ENCODE measurements at regions not wholly inside any gene's neighbourhood (a gene's known extent, or its start where the extent isn't known, plus 50 kb on each side); places are given as distances from the start of the nearest gene placed in this dataset.

DNA sequence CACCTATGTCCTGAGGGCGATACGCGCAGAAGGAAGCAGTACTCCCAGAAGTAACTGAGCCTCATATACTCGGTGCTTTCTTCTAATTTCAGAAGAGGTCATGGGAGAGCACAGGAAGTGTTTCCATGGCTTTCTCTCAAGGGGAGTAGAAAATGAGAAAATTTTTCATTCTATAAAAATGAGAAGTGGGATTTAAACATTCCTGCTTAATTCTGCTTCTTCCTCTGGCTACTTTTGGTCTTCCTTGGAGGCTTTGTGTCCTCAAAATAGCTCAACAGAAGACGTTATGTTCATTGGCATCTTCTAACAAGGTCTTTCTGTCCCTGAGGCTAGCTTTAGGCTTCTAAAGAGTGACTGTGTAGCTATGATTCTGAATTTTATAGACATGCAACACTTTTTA is 497.0 kb downstream of the TDRD15 start:
- DNase-seq (ENCODE audit: low read depth in 3 of 3) = no peak

DNA sequence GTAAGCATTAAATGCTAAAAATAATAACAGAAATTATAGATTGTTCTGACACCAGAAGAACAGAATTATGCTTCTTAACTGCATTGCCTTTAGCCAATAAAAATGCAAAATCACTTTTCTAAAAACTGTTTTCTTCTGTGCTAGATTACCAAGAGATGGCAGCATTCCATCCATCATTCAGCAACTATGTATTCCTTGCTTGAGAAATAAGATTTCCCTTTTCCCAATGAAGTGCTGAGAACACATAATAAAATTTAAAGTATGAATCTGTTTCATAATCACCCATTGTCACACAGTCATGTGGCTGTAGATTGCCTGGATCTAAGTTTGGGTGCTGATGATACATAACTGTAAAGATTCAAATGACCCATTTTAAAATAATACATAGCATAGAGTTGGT is 504.2 kb downstream of the TDRD15 start:
- no peak for DNase-seq (ENCODE audit: low read depth in 3 of 3)

DNA sequence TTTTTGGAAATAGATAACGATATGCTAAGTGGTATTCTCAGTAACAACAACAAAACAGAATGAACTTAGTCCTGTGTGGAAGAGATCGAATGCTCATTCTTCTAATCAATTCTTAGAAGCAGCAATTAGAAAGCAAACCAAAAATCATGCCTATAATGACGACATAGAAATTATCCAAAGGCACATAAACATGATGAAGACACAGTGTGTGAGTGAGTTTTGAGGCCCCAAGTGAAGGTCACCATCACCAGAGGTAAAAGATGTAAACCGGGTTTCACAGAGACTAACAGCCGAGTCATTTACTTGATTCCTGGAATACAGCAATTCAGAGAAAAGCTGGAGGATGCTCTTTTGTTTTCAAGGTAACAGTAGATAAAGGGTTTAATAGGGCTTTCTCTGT is 509.2 kb downstream of the TDRD15 start:
- no peak for DNase-seq (ENCODE audit: low read depth in 3 of 3)

DNA sequence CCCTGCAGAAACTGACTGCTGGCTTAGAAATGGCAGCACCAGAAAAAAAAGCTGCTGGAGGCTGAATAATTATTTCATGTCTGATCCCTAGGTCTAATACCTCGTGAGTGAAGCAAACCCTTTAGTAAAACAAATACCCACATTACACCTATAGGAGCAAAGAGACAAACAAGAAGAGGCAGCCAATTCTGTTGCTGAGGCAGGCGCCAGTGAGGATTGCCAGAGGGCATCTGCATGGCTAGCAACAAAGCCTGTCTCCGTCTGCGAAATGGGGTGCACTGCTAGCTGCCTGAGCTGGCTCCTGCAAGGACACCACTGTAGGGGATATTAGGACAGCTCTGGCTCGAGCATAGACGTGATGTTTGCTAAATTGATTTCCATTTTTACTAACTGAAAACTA is 509.7 kb downstream of the TDRD15 start:
- no peak for DNase-seq (ENCODE audit: low read depth in 3 of 3)

DNA sequence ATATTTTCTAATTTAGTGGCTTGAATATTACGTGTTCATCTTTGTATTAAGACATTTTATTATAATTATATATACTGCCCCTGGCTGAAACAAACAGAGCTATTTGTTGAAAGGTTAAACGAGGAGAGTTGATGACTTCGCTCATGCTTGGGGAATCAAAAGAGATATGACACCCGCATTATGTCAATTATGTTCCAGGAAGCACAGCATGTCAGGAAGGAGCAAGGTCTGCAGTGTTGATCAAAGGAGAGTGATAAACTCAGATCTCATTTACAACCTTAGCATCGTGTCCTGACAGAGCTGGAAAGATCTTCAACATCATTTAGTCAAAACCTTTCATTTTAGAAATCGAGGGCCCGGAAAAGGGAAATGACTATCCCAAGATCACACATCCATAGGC is 510.1 kb downstream of the TDRD15 start:
- no peak for DNase-seq (ENCODE audit: low read depth in 3 of 3)

DNA sequence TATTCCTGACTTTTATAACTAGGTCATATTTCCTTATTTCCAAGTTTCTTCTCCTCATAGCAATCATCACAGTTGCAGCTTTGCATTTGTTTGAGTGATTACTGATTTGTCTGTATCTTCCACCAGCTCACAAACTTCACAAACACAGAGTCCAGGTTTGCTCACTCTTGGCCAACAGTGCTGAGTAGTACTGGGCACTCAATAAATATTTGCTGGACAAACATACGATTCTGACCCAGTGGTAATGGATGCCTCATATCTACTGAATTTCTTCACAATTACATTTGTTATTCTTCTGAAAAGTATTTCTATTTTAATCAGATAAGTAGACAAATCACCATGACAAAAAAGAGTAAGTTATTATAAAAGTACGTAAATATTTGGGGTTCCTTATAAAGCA is 516.3 kb downstream of the TDRD15 start:
- DNase-seq (ENCODE audit: low read depth in 3 of 3) = no peak

DNA sequence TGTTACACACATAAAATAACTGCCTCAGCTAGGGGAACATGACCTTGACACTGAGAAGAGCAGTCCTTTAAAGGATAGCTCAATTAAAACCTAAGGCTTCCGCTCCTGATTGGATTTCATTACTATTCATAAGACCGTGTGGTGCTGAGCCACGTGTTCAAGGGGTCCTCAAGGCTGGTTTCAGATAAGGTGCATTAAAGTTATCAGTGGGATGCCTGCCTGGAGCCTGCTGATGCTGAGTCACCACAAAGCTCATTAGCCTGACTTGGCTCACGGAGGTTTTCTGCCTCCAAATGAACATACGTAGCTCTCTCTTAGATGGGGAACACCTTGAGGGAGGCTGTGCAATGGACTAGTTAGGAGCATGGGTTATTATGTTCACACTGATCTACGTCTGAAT is 518.9 kb downstream of the TDRD15 start:
- DNase-seq (ENCODE audit: low read depth in 3 of 3) = no peak

DNA sequence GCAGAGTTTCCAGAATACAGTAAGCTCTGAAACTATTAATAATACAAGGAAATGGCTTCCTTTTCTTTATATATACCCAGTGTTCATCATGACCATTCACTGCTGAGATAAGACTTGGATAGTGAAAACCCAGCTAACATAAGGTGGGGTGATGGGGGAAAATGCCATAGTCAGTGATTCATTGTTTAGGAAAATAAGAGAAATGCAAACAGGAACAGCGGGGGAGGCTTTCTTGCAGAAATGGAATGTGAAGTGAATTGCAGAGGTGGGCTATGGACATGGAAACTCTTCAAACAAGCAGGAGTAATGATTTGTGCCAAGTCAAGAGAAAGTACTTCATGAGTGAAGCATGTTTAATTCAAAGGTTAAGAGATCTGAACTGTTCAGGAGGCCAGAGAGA is 519.4 kb downstream of the TDRD15 start:
- no peak for DNase-seq (ENCODE audit: low read depth in 3 of 3)

DNA sequence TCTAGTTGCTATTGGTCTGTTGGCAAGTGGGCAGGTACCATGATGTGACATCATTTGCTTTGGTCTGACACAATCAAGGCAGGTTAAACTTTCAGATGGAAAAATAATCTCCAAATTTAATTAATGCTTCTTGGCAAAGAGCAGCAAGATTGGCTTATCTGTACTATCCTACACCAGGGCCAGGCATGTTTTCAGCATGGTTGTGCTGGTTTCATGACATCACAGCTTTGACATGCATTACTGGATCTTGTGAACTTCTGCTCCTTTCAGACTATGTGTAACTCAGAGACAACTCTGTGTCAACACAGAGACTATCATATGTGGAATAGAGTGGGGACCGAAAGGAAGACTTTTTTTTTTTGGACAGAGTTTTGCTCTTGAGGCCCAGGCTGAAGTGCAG is 520.5 kb downstream of the TDRD15 start:
- DNase-seq (ENCODE audit: low read depth in 3 of 3) = no peak

DNA sequence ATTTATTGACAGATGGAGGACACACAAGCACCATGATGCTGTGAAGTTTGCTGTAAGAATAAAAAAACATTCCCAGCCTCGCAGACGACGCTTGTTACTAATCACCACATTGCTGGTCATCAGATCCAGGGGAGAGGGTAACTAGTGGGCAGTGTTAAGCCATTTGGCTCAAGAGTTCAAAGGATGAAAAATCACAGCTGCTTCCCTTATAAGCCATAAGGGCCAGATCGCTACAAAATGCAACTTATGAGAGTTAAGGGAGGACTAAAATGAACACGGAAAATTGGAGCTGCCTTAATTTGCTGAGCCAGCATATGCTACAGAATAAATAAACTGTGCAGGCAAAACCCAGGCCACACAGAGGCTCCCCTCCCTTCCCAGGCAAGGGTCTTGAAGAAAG is 522.6 kb downstream of the TDRD15 start:
- DNase-seq (ENCODE audit: low read depth in 3 of 3) = no peak

DNA sequence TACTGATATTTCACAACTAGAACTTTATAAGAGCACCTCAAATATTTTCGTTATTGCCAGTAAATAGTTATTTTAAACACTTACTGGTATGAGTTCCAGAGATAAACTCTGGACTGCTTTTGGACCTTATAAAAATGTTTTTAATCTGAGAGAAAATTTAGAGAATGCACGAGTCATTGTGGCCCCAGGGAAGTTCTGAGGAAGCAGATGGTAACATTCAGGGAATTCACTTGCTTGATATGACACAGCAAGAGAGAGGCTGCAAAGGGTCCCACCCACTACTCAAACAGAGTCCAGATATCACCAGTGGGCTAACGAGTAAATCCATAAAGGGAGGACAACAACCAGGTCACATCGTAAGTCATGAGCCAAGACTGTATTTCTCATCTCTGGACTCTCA is 526.8 kb downstream of the TDRD15 start:
- no peak for DNase-seq (ENCODE audit: low read depth in 3 of 3)

DNA sequence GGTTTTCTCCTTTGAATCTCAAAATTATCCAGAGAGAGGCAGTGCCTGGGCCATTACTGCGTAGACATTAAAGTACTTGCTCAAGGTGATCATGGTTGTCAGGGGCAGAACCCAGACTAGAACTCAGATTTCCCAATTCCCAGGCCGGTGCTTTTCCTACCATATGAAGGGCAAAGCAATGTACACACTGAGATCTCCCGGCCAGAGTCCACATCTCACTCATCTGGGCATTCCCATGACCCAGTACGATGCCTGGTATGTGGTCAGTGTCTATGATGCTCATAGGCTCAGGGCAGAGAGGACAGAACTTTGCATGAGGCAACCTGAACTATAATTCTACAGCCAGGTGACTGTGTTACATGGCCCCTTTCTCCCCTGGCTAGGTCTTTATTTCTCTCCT is 531.4 kb downstream of the TDRD15 start:
- no peak for DNase-seq (ENCODE audit: low read depth in 3 of 3)

DNA sequence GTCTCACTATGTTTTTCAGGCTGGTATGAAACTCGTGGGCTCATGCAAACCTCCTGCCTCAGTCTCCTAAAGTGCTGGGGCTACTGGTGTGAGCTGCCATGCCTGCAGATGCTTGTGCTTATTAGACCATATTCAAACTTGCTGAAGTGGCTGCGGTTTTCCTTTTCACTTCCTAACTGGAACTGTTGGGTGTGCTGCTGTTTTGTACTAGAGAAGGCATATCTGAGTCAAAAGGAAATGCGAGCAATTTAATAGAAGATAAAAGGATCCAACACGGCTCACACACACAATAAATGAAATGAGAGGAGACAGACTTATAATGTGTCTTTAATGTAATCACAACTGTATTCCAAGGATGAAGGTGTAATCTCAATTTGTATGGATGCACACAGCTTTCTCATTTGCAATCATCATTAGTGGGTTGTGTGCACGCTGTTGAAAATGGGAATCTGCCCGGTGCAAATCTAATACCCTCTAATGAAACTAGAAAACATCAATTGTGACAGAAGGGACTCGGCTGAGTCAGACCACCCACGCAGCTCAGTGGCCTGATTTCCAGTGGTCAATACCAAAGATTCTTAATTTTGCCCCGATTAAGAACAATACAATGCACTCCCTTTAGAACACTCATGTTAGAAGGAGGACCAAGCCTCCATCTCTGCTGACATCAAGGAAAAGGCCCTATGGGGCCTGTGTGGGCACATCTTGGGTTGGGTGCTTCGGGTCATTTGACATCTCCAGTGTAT is 532.7 kb downstream of the TDRD15 start:
- no peak for DNase-seq (ENCODE audit: low read depth in 3 of 3)

DNA sequence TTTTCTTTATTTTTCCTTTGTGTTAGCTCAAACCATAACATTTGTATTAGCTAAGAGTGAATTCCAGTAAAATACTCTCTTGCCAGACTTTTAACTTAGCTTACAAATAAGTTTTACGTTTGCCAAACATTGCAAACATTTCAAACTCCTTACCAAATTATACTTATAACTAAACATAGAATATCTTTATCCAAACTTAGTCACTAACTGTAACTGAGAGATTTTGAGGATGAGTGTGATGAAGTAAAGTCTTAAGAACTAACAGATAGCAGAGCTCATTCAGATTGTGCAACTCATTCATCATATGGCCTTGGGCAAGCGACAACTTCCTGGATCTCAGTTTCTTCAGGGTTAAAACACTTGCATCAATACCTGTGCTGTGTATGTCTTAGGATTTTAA is 533.7 kb downstream of the TDRD15 start:
- no peak for DNase-seq (ENCODE audit: low read depth in 3 of 3)

DNA sequence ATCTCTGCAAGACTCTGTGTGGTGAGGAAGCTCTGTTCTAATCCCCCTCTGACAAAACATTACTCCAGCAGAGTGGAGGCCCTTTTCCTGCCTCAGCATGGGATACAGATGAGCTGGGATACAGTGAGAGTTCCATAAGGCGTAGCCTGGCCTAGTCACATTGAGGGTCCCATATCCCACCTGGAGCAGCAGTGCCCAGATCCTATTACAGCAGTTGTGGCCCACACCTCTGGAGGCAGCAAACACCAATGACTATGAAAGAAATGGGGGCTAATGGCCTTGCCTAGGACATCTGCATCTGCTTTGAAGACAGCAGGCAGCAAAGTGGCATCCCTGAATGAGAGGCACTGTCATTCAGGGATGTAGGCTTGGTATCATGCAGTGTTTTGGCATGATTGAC is 534.5 kb downstream of the TDRD15 start:
- no peak for DNase-seq (ENCODE audit: low read depth in 3 of 3)

DNA sequence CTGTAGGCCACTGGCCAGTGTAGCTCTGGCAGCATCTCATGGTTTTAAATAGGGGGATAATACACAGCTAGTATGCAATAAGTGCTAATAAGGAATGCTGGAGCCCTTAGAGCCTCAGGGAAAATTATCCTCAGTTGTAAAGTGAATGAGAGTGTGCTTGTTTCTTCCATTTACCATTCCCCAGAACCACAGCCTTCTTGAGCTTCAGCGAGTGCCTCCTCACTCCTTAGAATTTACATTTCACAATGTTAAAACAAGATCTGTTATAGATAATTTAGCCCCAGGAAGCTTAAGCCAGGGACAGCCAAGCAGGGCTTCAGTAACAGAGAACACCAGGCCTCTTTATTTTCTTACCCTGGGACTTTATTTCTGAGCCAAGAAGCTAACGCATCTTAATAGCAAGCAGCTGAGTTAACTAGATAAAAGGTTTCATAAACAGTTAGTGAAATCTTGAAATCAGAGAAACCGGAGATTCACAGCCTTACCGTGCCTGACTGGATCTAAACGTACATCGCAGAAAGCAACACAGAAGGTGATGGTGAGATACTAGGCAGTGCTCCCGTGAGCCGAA is 535.2 kb downstream of the TDRD15 start:
- DNase-seq (ENCODE audit: low read depth in 3 of 3) = no peak

DNA sequence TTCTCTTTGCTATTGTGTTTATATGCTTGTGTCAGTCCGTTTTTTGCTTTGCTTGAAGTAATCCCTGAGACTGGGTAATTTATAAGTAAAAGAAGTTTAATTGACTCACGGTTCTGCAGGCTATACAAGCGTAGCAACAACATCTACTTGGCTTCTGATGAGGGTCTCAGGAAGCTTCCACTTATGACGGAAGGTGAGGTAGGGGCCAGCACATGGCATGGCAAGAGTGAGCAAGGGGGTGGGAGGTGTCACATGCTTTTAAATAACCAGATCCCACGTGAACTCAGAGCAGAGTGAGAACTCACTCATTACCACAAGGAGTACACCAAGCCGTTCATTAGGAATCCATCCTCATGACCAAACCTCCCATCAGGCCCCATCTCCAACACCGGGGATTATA is 540.3 kb downstream of the TDRD15 start:
- no peak for DNase-seq (ENCODE audit: low read depth in 3 of 3)

DNA sequence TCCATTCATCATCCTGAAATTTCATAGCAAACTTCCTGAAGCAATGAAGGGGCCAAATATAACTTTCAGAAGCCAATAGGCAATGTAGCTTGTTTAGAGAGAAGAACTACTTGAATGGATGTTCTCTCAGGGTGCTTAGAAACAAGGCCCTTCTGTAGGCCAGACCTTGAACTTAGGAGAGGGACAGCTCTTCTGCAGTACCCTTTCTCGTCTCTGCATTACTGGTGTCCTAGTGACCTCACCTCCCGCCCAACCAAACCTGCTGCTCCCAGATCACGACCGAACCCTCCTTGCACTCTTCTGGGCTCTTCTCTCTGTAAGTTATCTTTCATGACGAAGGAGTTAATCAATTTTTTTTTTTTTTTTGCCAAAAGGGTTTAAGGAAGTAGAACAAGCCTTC is 543.9 kb downstream of the TDRD15 start:
- no peak for DNase-seq (ENCODE audit: low read depth in 3 of 3)

DNA sequence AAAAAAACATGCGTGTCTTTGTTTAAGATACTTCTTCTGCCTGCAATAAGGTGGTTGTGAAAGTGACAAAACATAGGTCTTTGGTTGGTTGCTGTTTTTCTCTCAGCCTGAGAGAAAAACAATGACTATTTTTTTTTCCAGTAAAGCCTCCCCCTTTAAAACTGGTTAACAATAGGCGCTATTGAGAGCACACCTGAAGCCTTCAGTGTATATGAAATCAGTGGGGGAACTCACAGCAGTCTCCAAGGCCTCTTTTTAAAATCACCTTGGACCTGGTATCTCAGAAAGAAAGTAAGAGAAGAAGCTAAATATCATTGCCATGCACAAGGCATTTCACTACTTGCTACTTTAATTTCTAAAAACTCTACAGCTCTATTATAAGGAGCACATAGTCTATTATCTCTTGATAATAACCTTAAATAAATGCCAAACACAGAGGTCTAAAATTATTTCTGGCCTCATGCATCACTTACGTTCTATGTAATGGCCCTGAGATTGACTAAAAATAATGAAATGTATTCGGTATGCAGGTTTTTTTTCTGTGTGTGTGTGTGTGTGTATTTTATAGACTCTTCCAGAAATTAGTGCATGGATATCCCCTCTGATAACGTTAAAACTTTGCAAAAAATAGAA is 544.4 kb downstream of the TDRD15 start:
- DNase-seq (ENCODE audit: low read depth in 3 of 3) = no peak

DNA sequence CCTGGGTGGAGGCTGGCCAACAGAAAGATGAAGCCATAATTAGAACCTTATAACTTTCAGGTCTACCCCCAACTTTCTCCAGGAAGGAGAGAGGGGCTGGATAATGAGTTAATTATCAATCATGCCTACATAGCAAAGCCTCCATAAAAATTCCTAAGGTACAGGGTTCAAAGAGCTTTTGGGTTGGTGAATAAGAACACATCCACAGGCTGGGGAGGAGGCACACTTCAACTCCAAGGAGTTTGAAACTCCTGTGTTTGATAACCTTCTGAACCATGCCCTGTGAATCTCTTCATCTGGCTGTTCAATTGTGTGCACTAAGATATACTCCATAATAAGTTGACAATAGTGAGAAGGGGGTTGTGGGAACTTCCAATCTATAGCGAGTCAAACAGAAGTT is 552.3 kb downstream of the TDRD15 start:
- DNase-seq (ENCODE audit: low read depth in 3 of 3) = no peak

DNA sequence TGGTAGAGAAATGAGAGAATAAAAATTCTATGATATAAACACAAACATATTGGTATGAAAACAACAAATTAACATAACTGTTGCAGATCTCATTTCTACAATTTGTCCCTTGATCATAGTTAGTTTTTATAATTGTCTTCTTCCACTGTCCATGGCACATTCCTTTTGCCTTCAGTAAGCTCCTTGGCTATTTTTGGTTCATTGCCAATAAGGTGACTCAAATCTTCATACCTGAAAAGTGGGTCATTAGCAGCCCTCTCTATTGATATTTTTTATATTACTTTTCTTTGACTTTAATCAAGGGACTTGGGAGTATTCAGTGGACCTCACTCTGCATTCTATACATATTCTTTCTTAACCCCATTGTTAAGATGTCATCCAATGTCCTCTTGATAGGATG is 552.9 kb downstream of the TDRD15 start:
- no peak for DNase-seq (ENCODE audit: low read depth in 3 of 3)

DNA sequence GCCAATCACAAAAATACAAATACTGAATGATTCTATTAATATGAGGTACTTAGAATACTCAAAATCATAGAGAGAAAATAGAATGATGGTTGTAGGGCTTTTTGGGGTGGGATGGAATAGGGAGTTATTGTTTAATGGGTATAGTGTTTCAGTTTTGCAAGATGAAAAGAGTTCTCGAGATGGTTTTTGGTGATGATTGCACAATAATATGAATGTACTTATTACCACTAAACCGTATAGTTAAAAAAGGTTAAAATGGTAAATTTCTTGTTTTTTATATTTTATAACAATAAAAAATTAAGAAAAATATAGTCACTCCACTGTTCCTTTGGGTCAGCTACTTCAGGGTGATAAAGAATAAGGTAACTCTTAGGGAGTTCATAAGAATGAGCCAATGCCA is 560.1 kb downstream of the TDRD15 start:
- no peak for DNase-seq (ENCODE audit: low read depth in 3 of 3)

DNA sequence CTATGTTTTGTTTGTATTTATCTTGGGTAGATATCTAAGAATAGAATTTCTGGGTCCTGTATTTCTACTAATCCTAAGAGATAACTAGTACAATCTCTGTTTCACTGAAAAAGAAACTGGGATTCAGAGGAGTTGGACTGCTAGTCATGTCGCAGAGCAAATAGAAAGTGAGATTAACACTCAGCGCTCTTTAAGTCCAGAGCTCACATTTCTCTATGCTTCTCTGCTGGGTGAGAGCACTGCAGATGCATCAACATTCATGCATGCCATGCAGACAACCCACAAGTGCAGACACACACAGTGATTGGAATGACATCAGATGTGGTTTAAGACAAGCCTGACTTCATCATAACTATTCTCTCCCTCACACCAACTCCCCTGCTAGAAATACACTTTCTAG is 563.8 kb downstream of the TDRD15 start:
- DNase-seq (ENCODE audit: low read depth in 3 of 3) = no peak

DNA sequence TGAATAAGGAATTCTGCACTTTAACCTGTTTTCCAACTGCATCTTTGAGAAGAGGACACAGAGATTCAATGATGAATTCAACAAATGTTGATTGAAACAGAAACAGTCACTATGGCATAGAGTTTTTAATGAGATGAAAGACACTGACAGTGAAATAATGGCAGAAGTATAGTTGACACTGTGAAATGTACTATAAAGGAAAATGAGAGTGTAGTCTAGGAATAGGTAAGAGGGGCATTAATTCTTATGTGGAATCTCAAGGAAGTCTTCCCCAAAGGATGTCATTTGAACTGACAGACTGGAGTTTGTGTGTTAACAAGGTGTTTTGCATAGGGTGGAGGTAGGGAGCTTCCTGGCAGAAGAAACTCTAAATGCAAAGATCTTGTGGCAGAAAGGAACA is 566.2 kb downstream of the TDRD15 start:
- DNase-seq (ENCODE audit: low read depth in 3 of 3) = no peak
